Activated CD4-positive, alpha-beta T cell treated with anti-CD3 and anti-CD28 coated beads for 4 hours (primary cell): ENCODE measurements at regions not wholly inside any gene's neighbourhood (a gene's known extent, or its start where the extent isn't known, plus 50 kb on each side); places are given as distances from the start of the nearest gene placed in this dataset.
"Not testable (repeated sequence)": the region's sequence is repeated elsewhere in the genome, so short reads cannot be mapped to it uniquely, and the experiment has no call there.

ENCODE experiments used
- DNase-seq, 2 donors: peaks; one replicate each; pipeline ENCODE4 v3.0.0-alpha.2; 2020

- no peak for DNase-seq
Observed at GRCh38 chr13:44746690-44747089, 170.6 kb upstream of the TSC22D1 start.

GRCh38 chr13:44744880-44745633 is 168.9 kb upstream of the TSC22D1 start:
- no peak for DNase-seq

- no peak for DNase-seq
Observed at GRCh38 chr13:44739539-44739938, 163.4 kb upstream of the TSC22D1 start.

- no peak for DNase-seq
Observed at GRCh38 chr13:44739120-44739519, 163.0 kb upstream of the TSC22D1 start.

- DNase-seq = no peak
Observed at GRCh38 chr13:44738463-44738862, 162.3 kb upstream of the TSC22D1 start.

- no peak for DNase-seq
Observed at GRCh38 chr13:44735806-44736205, 159.7 kb upstream of the TSC22D1 start.

GRCh38 chr13:44734201-44734707 is 158.1 kb upstream of the TSC22D1 start:
- no peak for DNase-seq

- DNase-seq = no peak
Observed at GRCh38 chr13:44732503-44733098, 156.5 kb upstream of the TSC22D1 start.

GRCh38 chr13:44730851-44731250 is 154.7 kb upstream of the TSC22D1 start:
- no peak for DNase-seq

- no peak for DNase-seq
Observed at GRCh38 chr13:44730099-44730498, 154.0 kb upstream of the TSC22D1 start.

GRCh38 chr13:44727591-44727990 is 151.5 kb upstream of the TSC22D1 start:
- DNase-seq = not testable (repeated sequence)

- no peak for DNase-seq
Observed at GRCh38 chr13:44726778-44727177, 150.6 kb upstream of the TSC22D1 start.

GRCh38 chr13:44726214-44726613 is 150.1 kb upstream of the TSC22D1 start:
- DNase-seq = no peak

GRCh38 chr13:44719857-44720671 is 143.9 kb upstream of the TSC22D1 start:
- DNase-seq = no peak

GRCh38 chr13:44718467-44718866 is 142.3 kb upstream of the TSC22D1 start:
- no peak for DNase-seq

GRCh38 chr13:44715287-44716230 is 139.4 kb upstream of the TSC22D1 start:
- no peak for DNase-seq

- no peak for DNase-seq
Observed at GRCh38 chr13:44713788-44714469, 137.8 kb upstream of the TSC22D1 start.

GRCh38 chr13:44711706-44712105 is 135.6 kb upstream of the TSC22D1 start:
- DNase-seq = no peak

GRCh38 chr13:44710576-44710975 is 134.4 kb upstream of the TSC22D1 start:
- no peak for DNase-seq

- DNase-seq = not testable (repeated sequence)
Observed at GRCh38 chr13:44704811-44705210, 128.7 kb upstream of the TSC22D1 start.

GRCh38 chr13:44703371-44703770 is 127.2 kb upstream of the TSC22D1 start:
- DNase-seq = no peak

GRCh38 chr13:44698066-44698465 is 121.9 kb upstream of the TSC22D1 start:
- DNase-seq = no peak
